ENCODE measurements at regions not wholly inside any gene's neighbourhood (a gene's known extent, or its start where the extent isn't known, plus 50 kb on each side); places are given as distances from the start of the nearest gene placed in this dataset.

GRCh38 chr1:91092503-91092902, 70.7 kb upstream of the ZNF644 start:
- Histone ChIP-seq H3K18ac (ENCODE audit: extremely low read depth, low read length) (no peak overlapping the region), H3K23ac (ENCODE audit: insufficient read length) (no peak overlapping the region), H2AFZ (ENCODE audit: low read length) (no peak overlapping the region), H3K4me3 (ENCODE audit: extremely low read depth in 1 of 4, insufficient read depth in 2 of 4, low read depth in 3 of 4, low read length in 4 of 4) (no peak overlapping the region), H3K27me3 (replicated peaks in 1 of 4; ENCODE audit: control insufficient read depth in 3 of 4, extremely low read depth in 1 of 4, insufficient read depth in 3 of 4, low read length in 3 of 4) (no peaks in the 10 kb centered on the region), H3K9ac (replicated peaks in 1 of 4; ENCODE audit: extremely low read depth in 1 of 4, low read depth in 3 of 4, low read length in 3 of 4) (no peak overlapping the region), H3K9me3 (ENCODE audit: insufficient read depth in 2 of 2, low read depth in 1 of 2, low read length in 1 of 2) (peaks cover 6 to 10% of the 10 kb centered on the region in 2 experiments; a peak in 3 of 4 replicates), H3K4me1 (replicated peaks in 1 of 4; ENCODE audit: control insufficient read depth in 3 of 4, insufficient read depth in 4 of 4, low read length in 3 of 4) (peaks cover 0 to 5% (median 2%) of the 10 kb centered on the region in 4 experiments; a peak in 3 of 7 replicates), H3K27ac (ENCODE audit: low read depth, low read length) (no peak overlapping the region), H2BK120ac (replicated peaks; ENCODE audit: low read depth, low read length) (no peak overlapping the region), H2BK12ac (ENCODE audit: low read depth, low read length) (no peak overlapping the region), H4K8ac (ENCODE audit: extremely low read depth, insufficient read depth, low read length) (no peak overlapping the region), H4K91ac (replicated peaks; ENCODE audit: insufficient read length, low read length) (no peak overlapping the region), H3K36me3 (ENCODE audit: control insufficient read depth in 2 of 4, insufficient read depth in 4 of 4, low read length in 3 of 4) (no peaks in the 10 kb centered on the region; a peak in 1 of 8 replicates), H2BK15ac (ENCODE audit: low read length) (no peak overlapping the region), H3K4me2 (ENCODE audit: insufficient read depth in 1 of 2, low read depth in 2 of 2, low read length in 2 of 2) (no peak overlapping the region), H3K79me2 (ENCODE audit: control insufficient read depth in 1 of 2, insufficient read depth in 2 of 2, low read length in 2 of 2) (no peaks in the 10 kb centered on the region), H4K20me1 (replicated peaks in 1 of 2; ENCODE audit: control insufficient read depth in 1 of 2, insufficient read depth in 2 of 2, low read length in 2 of 2) (no peaks in the 10 kb centered on the region), H3K14ac (ENCODE audit: insufficient read length) (no peak overlapping the region), H3K23me2 (ENCODE audit: low read depth, low read length) (no peaks in the 10 kb centered on the region), H3K56ac (replicated peaks; ENCODE audit: insufficient read length, low read depth, low read length) (no peak overlapping the region), H2BK5ac (ENCODE audit: low read depth, low read length) (no peak overlapping the region; the same call in 1 of the 2 replicates), H4K5ac (ENCODE audit: insufficient read length, low read depth, low read length) (no peak overlapping the region), H3K4ac (replicated peaks; ENCODE audit: insufficient read length, low read depth, low read length) (no peak overlapping the region), H2AK5ac (ENCODE audit: low read depth, low read length) (no peak overlapping the region), H2BK20ac (ENCODE audit: low read length) (no peak overlapping the region), H3K79me1 (ENCODE audit: low read depth, low read length) (no peaks in the 10 kb centered on the region)
- POLR2A ChIA-PET (ENCODE audit: partially characterized antibody), result no interaction called here
- DNase-seq (ENCODE audit: low read depth in 1 of 2, low spot score in 2 of 2) (no peak), FAIRE-seq (no peak)
- 62% methylated on average over 4 of the region's 4 CpGs; no CpG with 5 or more reads in 1 of the 2 experiments for WGBS, 2 experiments (ENCODE audit: extremely low coverage in 1 of 2, insufficient coverage in 1 of 2, insufficient read length in 1 of 2, insufficient replicate concordance in 2 of 2, low coverage in 1 of 2, low lambda C conversion rate in 2 of 2, missing lambda C conversion rate in 1 of 2)
- CTCF ChIA-PET (ENCODE audit: partially characterized antibody), result interaction anchor here (0.6 kb wide), 1 partner anchor 133 kb away, joined by 3 read pairs; no protein-coding TSS in a partner anchor
- TF ChIP-seq SRF (IDR thresholded peaks at IDR 0.05; ENCODE audit: low read depth, low read length), result no peak
- no peak for TF ChIP-seq BCL11A (IDR thresholded peaks at IDR 0.05; ENCODE audit: low read depth in 2 of 2, low read length in 2 of 2)
- no peak for TF ChIP-seq YY1 (IDR thresholded peaks at IDR 0.05; ENCODE audit: low read depth, low read length)
- TF ChIP-seq CEBPB (IDR thresholded peaks at IDR 0.05; ENCODE audit: low read depth, low read length), result no peak
- no peak for TF ChIP-seq RFX5 (IDR thresholded peaks at IDR 0.05; ENCODE audit: borderline replicate concordance, low read depth, low read length)
- no peak for TF ChIP-seq JUND (IDR thresholded peaks at IDR 0.05; ENCODE audit: low read length)
- TF ChIP-seq HDAC6 (IDR thresholded peaks at IDR 0.05; ENCODE audit: low read depth, low read length), result no peak
- TF ChIP-seq MAX (IDR thresholded peaks at IDR 0.05), result no peak
- no peak for TF ChIP-seq BRCA1 (IDR thresholded peaks at IDR 0.05; ENCODE audit: low read depth, low read length)
- no peak for TF ChIP-seq HDAC2 (IDR thresholded peaks at IDR 0.05; ENCODE audit: borderline replicate concordance in 1 of 2, low read depth in 2 of 2, low read length in 2 of 2)
- no peak for TF ChIP-seq USF2 (IDR thresholded peaks at IDR 0.05; ENCODE audit: low read length)
- TF ChIP-seq NRF1 (IDR thresholded peaks at IDR 0.05; ENCODE audit: low read depth, low read length), result no peak
- TF ChIP-seq KDM5A (IDR thresholded peaks at IDR 0.05; ENCODE audit: low read length), result no peak
- no peak for TF ChIP-seq TEAD4 (IDR thresholded peaks at IDR 0.05; ENCODE audit: low read depth, low read length)

All from H1 (cell line).